ENCODE measurements at regions not wholly inside any gene's neighbourhood (a gene's known extent, or its start where the extent isn't known, plus 50 kb on each side); places are given as distances from the start of the nearest gene placed in this dataset.

DNA sequence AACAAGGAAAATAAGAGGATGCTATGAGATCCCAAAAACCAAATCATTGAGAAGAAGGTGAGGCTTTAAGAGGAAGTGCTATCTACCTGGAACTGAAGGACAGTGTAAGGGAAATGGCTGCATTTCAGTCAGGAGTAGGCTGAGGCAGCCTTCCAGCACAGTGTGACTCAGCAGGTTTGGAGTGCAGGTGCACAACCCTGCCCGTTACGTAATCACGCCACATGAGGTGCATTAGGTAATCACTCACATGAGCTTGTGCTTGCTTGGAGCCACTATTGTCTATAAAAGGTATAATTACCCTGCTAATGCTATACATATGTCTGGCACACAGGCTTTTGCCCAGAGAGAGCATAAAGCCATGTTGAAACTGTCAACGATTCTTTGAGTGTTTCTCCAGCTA lies 74.9 kb downstream of the DIO2 start:
- TF ChIP-seq, protein P1, sequence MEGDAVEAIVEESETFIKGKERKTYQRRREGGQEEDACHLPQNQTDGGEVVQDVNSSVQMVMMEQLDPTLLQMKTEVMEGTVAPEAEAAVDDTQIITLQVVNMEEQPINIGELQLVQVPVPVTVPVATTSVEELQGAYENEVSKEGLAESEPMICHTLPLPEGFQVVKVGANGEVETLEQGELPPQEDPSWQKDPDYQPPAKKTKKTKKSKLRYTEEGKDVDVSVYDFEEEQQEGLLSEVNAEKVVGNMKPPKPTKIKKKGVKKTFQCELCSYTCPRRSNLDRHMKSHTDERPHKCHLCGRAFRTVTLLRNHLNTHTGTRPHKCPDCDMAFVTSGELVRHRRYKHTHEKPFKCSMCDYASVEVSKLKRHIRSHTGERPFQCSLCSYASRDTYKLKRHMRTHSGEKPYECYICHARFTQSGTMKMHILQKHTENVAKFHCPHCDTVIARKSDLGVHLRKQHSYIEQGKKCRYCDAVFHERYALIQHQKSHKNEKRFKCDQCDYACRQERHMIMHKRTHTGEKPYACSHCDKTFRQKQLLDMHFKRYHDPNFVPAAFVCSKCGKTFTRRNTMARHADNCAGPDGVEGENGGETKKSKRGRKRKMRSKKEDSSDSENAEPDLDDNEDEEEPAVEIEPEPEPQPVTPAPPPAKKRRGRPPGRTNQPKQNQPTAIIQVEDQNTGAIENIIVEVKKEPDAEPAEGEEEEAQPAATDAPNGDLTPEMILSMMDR (conservative IDR thresholded peaks at IDR 0.05; ENCODE audit: low read depth in 2 of 2) = no peak
- TF ChIP-seq EZH2 (IDR thresholded peaks at IDR 0.05; ENCODE audit: low read depth, unreplicated experiment) (no peak), CREB1 (CRISPR knock-in tag; IDR thresholded peaks at IDR 0.05; ENCODE audit: low read depth) (no peak), POLR2AphosphoS5 (IDR thresholded peaks at IDR 0.05; ENCODE audit: low read depth) (no peak), EZH2phosphoT487 (IDR thresholded peaks at IDR 0.05; ENCODE audit: unreplicated experiment) (no peak), REST (IDR thresholded peaks at IDR 0.05; ENCODE audit: unreplicated experiment) (no peak)
- TF ChIP-seq, protein P2, sequence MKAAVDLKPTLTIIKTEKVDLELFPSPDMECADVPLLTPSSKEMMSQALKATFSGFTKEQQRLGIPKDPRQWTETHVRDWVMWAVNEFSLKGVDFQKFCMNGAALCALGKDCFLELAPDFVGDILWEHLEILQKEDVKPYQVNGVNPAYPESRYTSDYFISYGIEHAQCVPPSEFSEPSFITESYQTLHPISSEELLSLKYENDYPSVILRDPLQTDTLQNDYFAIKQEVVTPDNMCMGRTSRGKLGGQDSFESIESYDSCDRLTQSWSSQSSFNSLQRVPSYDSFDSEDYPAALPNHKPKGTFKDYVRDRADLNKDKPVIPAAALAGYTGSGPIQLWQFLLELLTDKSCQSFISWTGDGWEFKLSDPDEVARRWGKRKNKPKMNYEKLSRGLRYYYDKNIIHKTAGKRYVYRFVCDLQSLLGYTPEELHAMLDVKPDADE (IDR thresholded peaks at IDR 0.05) = no peak
